PC-9 (cell line): ENCODE measurements at regions not wholly inside any gene's neighbourhood (a gene's known extent, or its start where the extent isn't known, plus 50 kb on each side); places are given as distances from the start of the nearest gene placed in this dataset.

ENCODE experiments used
- CTCF ChIP-seq: fragments of 200-600 bp; sonication (generic); conservative IDR thresholded peaks from 2 replicates; pipeline ENCODE4 v1.6.1; 2017; ENCODE audit warnings: mixed run types, antibody characterized with exemption, mild to moderate bottlenecking, moderate library complexity
- EZH2 ChIP-seq: fragments of 200-600 bp; sonication (generic); IDR thresholded peaks from 2 replicates; pipeline ENCODE4 v1.8.0; 2017; ENCODE audit warnings: antibody characterized with exemption, low read depth

GRCh38 chr6:165001502-165002157, 307.8 kb downstream of the C6orf118 start:
- TF ChIP-seq CTCF (no peak), EZH2 (no peak)
